Activated CD4-positive, CD25-positive, alpha-beta regulatory T cell (primary cell): ENCODE measurements at regions not wholly inside any gene's neighbourhood (a gene's known extent, or its start where the extent isn't known, plus 50 kb on each side); places are given as distances from the start of the nearest gene placed in this dataset.
"Not testable (repeated sequence)": the region's sequence is repeated elsewhere in the genome, so short reads cannot be mapped to it uniquely, and the experiment has no call there.

ENCODE experiments used
- DNase-seq, 4 experiments: peaks; one replicate each; lab custom pipeline; 2025; lab: John Stamatoyannopoulos, UW

DNA sequence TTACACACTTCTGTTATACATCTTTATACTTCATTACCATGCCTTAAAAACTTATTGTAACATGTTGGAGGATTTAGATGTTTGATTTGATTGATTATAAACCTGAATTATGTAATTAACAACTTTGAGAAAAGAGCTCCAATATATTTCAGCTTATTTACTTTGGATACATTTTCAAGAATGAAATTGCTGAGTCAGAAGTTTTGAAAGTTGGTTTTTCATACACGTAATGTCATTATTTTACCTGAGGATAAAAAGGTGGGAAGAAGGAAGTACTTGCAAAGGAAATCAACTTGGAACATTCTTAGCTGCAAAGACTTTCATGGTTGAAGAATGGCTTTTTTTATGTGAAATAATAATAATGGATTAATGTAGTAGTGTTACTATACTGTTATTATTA is 677.2 kb downstream of the FAM181B start:
- no peak for DNase-seq

- no peak for DNase-seq
Measured at GRCh38 chr11:82049199-82049598, 684.5 kb downstream of the FAM181B start.

- DNase-seq: no peak
Measured at GRCh38 chr11:82047200-82047599, 686.5 kb downstream of the FAM181B start.

DNA sequence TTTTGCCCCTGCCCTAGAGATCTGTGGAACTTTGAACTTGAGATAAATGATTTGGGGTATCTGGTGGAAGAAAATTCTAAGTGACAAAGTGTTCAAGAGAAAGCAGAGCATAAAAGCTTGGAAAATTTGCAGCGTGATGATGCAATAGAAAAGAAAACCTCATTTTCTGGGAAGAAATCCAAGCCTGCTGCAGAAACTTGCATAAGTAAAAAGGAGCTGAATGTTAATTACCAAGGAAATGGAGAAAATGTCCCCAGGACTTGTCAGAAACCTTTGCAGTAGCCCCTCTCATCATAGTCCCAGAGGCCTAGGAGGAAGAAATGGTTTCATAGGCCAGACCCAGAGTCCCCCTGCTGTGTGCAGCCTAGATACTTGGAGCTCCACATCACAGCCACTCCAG is 686.9 kb downstream of the FAM181B start:
- DNase-seq: no peak

- DNase-seq: no peak
Measured at GRCh38 chr11:82045748-82046457, 687.8 kb downstream of the FAM181B start.

DNA sequence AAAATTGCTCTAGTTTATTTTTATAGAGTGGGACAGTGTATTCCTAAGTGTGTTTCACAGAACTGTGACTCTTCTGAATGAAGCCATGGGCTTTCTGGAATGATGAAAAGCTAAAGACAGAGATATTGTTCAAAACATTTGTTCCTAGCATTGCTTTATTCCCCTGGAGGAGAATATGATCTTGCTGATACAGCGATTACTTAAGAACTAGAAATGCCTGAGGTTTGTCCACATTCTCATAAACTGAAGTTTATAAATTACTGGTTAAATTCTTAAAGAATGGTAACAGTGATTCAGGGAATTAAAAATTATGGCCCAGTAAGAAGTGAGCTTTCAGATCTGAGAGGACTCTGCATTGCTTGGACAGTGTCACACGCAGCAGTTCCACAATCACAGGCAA is 690.3 kb downstream of the FAM181B start:
- DNase-seq: no peak

DNA sequence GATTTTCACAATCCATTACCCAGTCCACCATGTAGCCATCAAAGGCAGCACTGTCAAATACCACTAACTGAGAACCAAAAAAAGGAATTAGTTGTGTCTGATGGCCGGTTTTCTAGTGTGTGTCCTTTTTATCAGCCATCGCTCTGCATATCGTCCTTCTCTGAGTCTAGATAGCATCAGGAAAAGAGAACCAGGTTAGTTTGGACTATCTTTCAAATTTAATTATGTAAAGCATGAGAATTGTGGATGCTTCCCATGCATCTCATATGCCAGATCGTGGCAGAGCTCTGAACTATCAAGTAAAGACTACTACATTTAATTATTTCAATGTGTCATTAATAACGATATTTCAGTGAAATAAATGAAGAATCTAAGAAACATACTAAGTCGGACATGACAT is 691.9 kb downstream of the FAM181B start:
- DNase-seq: no peak

- no peak for DNase-seq
Measured at GRCh38 chr11:82038154-82038553, 695.5 kb downstream of the FAM181B start.

GRCh38 chr11:82034527-82034926 is 699.1 kb downstream of the FAM181B start:
- no peak for DNase-seq

- not testable (repeated sequence) for DNase-seq
Measured at GRCh38 chr11:82027335-82027734, 706.3 kb downstream of the FAM181B start.

- no peak for DNase-seq
Measured at GRCh38 chr11:82024760-82025159, 708.9 kb downstream of the FAM181B start.

DNA sequence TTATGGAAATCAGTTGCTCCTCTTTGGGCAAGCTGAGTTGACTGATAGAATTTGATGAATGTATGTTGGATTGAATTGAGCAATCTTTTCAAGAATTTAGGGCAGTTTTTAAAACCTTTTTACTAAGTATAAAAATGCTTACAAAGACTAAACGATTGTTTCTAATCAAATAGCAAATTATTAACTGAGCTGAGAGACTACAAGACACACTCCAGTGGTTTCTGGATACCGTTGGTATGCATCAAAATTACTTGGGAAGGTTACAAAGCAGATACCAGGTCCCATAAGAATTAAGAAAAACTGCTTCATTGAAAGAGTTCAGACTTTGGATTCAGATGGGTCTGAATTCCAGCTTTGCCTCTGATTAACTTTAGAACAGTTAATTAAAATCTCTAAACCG is 721.4 kb downstream of the FAM181B start:
- no peak for DNase-seq

GRCh38 chr11:82009133-82009532 is 724.5 kb downstream of the FAM181B start:
- no peak for DNase-seq

GRCh38 chr11:82007521-82007920 is 726.1 kb downstream of the FAM181B start:
- DNase-seq: no peak

- no peak for DNase-seq
Measured at GRCh38 chr11:82004537-82005213, 729.0 kb downstream of the FAM181B start.

GRCh38 chr11:82003671-82004515 is 729.8 kb downstream of the FAM181B start:
- no peak for DNase-seq

- DNase-seq: no peak
Measured at GRCh38 chr11:82003024-82003423, 730.6 kb downstream of the FAM181B start.

DNA sequence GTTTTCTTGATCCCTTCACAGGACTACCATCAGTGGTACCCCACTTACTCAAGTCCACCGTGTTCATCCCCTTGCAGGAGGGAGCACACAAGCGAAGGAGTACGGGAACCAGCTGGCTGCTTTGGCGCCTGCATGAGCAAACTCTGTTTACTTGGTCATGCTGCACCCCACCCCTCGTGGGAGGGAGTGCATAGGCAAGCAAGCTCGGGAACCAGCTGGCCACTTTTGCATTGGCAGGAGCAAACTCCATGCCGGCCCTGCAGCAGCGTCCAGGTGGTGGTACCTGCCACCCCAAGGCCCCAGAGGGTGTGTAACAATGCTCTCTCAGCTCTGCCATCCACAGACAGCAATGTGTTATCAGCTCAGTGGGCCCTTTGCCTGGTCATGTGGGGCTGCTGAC is 737.8 kb downstream of the FAM181B start:
- DNase-seq: no peak

DNA sequence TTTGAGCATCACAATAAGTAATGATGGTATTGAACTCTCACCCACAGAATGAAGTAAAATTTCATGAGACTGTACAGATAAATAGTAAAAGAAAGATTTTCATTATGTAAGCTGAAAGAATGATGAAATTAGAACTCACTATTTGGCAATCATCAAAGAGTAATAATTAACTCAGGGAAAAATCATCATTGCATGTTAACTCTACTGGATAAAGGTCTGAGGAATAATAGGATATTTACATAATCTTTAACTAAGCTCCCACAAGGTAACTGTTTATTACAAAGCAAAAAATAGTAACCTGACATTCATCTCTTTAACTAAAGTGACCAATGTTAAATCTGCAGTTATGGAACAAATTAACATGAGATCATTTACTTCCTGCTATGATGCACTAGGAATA is 739.9 kb downstream of the FAM181B start:
- no peak for DNase-seq

DNA sequence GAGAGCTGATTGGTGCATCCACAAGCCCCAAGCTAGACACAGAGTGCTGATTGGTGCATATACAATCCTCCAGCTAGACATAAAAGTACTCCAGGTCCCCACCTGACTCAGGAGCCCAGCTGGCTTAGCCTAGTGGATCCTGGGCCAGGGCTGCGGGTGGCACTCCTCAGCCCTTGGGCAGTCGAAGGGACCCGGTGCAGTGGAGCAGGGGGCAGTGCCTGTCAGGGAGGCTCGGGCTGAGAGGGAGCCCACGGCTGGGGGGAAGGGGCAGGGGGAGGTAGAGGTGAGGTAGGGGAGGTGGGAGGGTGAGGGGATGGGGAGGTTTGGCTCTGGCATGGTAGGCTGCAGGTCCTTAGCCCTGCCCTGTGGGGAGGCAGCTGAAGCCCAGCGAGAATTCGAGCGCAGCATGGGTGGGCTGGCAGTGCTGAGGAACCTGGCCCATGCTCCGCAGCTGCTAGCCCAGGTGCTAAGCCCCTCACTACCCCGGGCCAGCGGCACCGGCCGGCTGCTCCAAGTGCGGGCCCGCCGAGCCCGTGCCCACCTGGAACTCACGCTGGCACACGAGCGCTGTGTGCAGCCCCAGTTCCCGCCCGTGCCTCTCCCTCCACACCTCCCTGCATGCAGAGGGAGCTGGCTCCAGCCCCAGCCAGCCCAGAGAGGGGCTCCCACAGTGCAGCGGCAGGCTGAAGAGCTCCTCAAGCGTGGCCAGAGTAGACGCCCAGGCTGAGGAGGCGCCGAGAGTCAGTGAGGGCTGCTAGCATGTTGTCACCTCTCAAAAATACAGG is 742.8 kb downstream of the FAM181B start:
- DNase-seq: no peak

GRCh38 chr11:81989093-81989492 is 744.6 kb downstream of the FAM181B start:
- no peak for DNase-seq

DNA sequence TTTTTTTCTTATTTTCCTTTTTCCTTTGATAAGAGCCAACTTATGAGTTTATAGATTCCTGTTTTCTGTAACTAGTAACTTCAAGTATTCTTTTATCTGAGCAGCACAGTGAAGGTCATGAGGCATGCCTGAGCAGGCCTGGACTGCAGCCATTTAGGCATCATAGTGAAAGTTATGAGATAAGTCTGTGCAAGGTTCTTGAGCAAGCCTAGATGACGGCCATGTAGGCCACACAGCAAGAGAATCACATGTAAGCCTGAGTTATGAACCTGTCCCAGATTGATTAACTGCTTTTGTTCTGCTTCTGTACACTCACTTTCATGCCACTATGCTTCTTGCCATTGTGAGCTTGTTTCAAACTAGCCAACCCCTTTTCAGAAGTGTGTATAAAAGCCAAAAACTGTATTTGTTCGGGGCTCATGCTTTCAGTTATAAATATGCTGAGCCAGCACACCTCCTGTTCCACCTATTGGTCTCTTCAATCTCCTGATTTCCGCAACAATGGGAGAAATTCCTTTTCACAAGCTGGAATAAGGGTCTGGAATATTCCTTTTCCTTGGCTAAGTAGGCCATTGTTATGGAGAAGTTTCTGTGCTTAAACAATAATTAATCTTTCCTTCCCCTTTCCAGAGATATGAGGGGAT is 745.7 kb downstream of the FAM181B start:
- DNase-seq: no peak
